MCF 10A (cell line): ENCODE measurements at regions not wholly inside any gene's neighbourhood (a gene's known extent, or its start where the extent isn't known, plus 50 kb on each side); places are given as distances from the start of the nearest gene placed in this dataset.

Source experiments
- BruUV-seq: library from RNA; stranded (reverse); fragments of 400-500 nt; replicated peaks from 2 replicates; lab custom pipeline; 2021; lab: Mats Ljungman, UMichigan
- CTCF ChIA-PET: fragments of 300-600 bp; sonication (Branson Sonifier 250); formaldehyde crosslinking; extraction: SDS; loops from one replicate; lab custom pipeline; 2021; ENCODE audit warnings: antibody characterized with exemption, inconsistent platforms; lab: Yijun Ruan, JAX
- POLR2A ChIA-PET: fragments of 300-600, 350-650 bp; sonication (Branson Sonifier 250); formaldehyde crosslinking; extraction: SDS; loops from one replicate; lab custom pipeline; 2020; ENCODE audit warnings: antibody characterized with exemption, inconsistent platforms; lab: Yijun Ruan, JAX
- DNase-seq: peaks from one replicate; pipeline ENCODE4 v3.0.0-alpha.2; 2018; ENCODE audit not compliant: unreplicated experiment
- H3K27ac Mint-ChIP-seq: one replicate; pipeline ENCODE4 v1.8.0; 2022; ENCODE audit warnings: mild to moderate bottlenecking, low read depth, mixed read lengths; ENCODE audit not compliant: unreplicated experiment
- H3K27me3 Mint-ChIP-seq: one replicate; pipeline ENCODE4 v1.8.0; 2022; ENCODE audit warnings: mixed read lengths; ENCODE audit not compliant: insufficient read depth, unreplicated experiment
- H3K36me3 Mint-ChIP-seq: one replicate; pipeline ENCODE4 v1.8.0; 2022; ENCODE audit warnings: mild to moderate bottlenecking, moderate library complexity, mixed read lengths; ENCODE audit not compliant: insufficient read depth, unreplicated experiment
- H3K4me1 Mint-ChIP-seq: one replicate; pipeline ENCODE4 v1.8.0; 2022; ENCODE audit warnings: mixed read lengths; ENCODE audit not compliant: insufficient read depth, unreplicated experiment
- H3K4me3 Mint-ChIP-seq: one replicate; pipeline ENCODE4 v1.8.0; 2022; ENCODE audit warnings: mild to moderate bottlenecking, moderate library complexity, mixed read lengths; ENCODE audit not compliant: unreplicated experiment
- H3K9me3 Mint-ChIP-seq: one replicate; pipeline ENCODE4 v1.8.0; 2022; ENCODE audit warnings: mixed read lengths; ENCODE audit not compliant: unreplicated experiment
- CTCF ChIP-seq: fragments of 200-600 bp; IDR thresholded peaks from one replicate; pipeline ENCODE4 v1.8.0; 2022; ENCODE audit warnings: antibody characterized with exemption, mild to moderate bottlenecking; ENCODE audit not compliant: unreplicated experiment
- intact Hi-C: fragments of 100-400 bp; cut with micrococcal nuclease; formaldehyde crosslinking; loops from 2 replicates; pipeline ENCODE4 v1.14.1; 2022

GRCh38 chr6:92364948-92365541 is 1054.3 kb downstream of the EPHA7 start:
- Mint-ChIP-seq H3K36me3 (no peaks in the 10 kb centered on the region), H3K27ac (no peak overlapping the region), H3K4me1 (no peaks in the 10 kb centered on the region), H3K4me3 (no peak overlapping the region), H3K9me3 (no peaks in the 10 kb centered on the region), H3K27me3 (peaks cover 39% of the 10 kb centered on the region)
- POLR2A ChIA-PET, result no interaction called here
- TF ChIP-seq CTCF, result no peak
- CTCF ChIA-PET, result interaction anchor here (0.6 kb wide), 1 partner anchor 243 kb away, joined by 3 read pairs; no protein-coding TSS in a partner anchor
- no peak for DNase-seq
- no TSS peak for BruUV-seq
- intact Hi-C loops, result no loop called here

GRCh38 chr6:92363111-92363510 is 1056.2 kb downstream of the EPHA7 start:
- Mint-ChIP-seq H3K4me1 (no peaks in the 10 kb centered on the region), H3K9me3 (no peaks in the 10 kb centered on the region), H3K27me3 (peaks cover 35% of the 10 kb centered on the region), H3K4me3 (no peak overlapping the region), H3K27ac (no peak overlapping the region), H3K36me3 (no peaks in the 10 kb centered on the region)
- TF ChIP-seq CTCF, result no peak
- intact Hi-C loops, result no loop called here
- no peak for DNase-seq
- POLR2A ChIA-PET, result no interaction called here
- BruUV-seq, result no TSS peak
- CTCF ChIA-PET, result no interaction called here

GRCh38 chr6:92362404-92362803 is 1057.0 kb downstream of the EPHA7 start:
- H3K27ac Mint-ChIP-seq, result no peak overlapping the region
- no peak for DNase-seq
- ChIA-PET CTCF (no interaction called here), POLR2A (no interaction called here)
- no TSS peak for BruUV-seq
- no peak overlapping the region for H3K4me3 Mint-ChIP-seq
- TF ChIP-seq CTCF, result no peak
- peaks cover 35% of the 10 kb centered on the region for H3K27me3 Mint-ChIP-seq
- intact Hi-C loops, result no loop called here
- H3K4me1 Mint-ChIP-seq, result no peaks in the 10 kb centered on the region
- H3K9me3 Mint-ChIP-seq, result no peaks in the 10 kb centered on the region
- H3K36me3 Mint-ChIP-seq, result no peaks in the 10 kb centered on the region

- Mint-ChIP-seq H3K4me3 (no peak overlapping the region), H3K27me3 (peaks cover 35% of the 10 kb centered on the region), H3K36me3 (no peaks in the 10 kb centered on the region), H3K9me3 (no peaks in the 10 kb centered on the region), H3K27ac (no peak overlapping the region), H3K4me1 (no peaks in the 10 kb centered on the region)
- no peak for TF ChIP-seq CTCF
- POLR2A ChIA-PET, result no interaction called here
- intact Hi-C loops, result no loop called here
- no TSS peak for BruUV-seq
- CTCF ChIA-PET, result no interaction called here
- DNase-seq, result no peak
Observed at GRCh38 chr6:92361990-92362389, 1057.4 kb downstream of the EPHA7 start.
